GM18867 (cell line): ENCODE measurements at regions not wholly inside any gene's neighbourhood (a gene's known extent, or its start where the extent isn't known, plus 50 kb on each side); places are given as distances from the start of the nearest gene placed in this dataset.

ENCODE experiments used
- ATAC-seq: cut with Tn5 transposase; IDR thresholded peaks from one replicate; pipeline ENCODE4 v1.9.1; 2021; ENCODE audit warnings: mild to moderate bottlenecking, moderate library complexity; ENCODE audit not compliant: unreplicated experiment

DNA sequence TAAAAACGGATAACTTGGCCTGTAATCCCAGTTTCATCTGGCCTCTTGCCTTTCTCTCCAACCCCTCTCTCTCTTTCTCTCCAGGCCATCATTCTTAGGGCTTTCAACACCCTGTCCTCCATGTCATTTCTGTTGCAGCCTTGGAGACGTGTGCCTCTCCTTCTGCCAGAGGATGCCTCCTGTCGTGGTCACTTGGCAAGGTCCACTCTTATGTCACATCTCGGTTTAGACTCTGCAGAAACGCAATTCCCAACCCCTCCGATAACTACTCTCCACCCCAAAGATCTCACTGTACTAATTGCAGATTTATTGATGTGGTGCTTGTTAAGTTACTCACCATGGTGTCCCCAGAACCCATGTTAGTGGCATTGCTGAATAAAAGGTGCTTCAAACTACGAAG, 787.3 kb upstream of the RBFOX1 start:
- ATAC-seq = no peak

DNA sequence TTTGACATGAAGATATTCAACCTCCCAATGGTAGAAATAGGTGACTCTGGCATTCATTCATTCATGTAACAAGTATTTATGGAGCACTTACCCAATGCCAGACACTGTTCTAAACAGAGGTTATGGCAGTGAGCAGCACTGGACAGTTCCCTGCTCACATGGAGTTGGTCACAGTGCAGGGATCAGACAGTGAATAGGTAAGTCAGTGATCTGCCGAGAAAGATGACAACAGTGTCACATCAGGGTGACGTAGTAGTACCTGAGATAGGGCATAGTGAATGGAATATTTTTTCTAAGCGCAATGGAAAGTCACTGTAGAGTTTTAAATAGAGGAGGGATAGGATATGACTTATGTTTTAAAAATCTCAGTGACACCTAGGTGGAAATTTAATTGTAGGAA, 791.4 kb upstream of the RBFOX1 start:
- ATAC-seq = no peak

DNA sequence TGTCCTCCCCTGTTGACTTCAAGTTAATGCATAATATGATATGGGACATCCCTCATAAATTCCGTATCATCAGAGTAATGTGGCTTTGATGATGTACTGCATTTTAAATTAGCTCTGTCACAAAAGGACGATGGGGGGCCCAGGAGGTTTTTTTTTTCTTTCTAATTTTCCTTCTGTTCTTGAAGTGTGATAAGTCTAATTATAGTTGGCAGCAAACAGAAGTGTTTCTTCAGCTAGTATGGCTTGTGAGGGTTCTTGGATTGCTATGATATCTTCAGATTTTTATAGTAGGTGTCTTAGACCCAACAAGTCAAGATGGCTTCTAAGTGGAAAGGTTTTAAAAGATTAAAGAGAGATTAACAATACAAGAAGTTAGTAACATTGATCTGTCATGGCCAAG, 796.2 kb upstream of the RBFOX1 start:
- ATAC-seq = no peak

DNA sequence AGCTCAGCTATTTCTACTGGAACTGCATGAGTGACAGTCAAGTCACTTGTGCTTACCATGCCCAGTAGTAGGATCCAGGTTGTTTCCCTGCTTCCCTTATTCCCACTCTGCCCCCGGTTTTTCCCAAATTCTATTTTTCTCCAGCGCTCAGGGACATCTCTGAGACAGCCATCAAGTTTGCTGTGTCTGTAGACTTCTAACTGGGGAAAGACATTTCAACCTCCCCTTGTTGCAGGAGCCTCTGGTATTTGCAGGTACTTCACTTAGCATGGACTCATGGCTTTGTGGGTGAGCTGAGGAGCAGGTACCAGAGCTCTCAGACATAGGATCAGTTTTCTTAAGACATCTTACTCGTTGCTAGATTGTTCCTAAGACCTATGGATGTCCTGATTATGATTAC, 801.6 kb upstream of the RBFOX1 start:
- no peak for ATAC-seq

DNA sequence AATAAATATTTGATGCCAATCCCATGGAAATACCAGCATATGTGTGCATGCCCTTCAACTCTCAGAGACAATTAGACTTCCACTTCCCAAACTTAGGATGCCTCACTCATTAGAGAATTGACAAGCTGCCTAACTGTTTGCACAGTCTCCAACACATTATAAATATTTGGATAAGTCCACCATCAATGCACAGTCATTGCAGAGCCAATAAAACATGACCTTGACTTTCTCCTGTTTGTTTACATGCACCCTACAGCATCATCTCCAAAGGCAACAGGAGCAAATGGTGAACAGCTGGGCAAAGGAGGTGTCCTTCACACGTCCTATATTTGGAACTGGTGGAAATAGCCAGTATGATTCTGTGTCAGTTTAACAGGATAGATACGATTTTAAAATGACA, 804.4 kb upstream of the RBFOX1 start:
- ATAC-seq = no peak

DNA sequence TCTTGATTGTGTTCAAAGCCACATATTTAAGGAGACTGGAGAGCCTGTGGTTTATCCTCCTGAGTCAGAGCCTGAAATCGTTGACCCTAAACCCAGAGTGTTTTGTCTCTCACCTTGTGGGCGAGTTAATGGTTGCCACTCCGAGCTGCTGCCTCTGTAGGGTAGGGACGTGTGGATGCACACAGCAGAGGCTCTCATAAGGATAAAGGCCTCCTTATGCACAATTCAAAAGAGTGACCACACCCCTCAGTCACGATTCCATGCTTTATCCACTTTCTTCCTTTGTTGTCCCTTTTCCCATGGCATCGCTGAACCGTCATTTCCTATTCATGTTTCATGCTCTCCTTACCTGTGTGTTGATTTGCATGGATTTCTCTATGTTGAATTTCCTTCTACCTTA, 805.0 kb upstream of the RBFOX1 start:
- ATAC-seq = no peak

DNA sequence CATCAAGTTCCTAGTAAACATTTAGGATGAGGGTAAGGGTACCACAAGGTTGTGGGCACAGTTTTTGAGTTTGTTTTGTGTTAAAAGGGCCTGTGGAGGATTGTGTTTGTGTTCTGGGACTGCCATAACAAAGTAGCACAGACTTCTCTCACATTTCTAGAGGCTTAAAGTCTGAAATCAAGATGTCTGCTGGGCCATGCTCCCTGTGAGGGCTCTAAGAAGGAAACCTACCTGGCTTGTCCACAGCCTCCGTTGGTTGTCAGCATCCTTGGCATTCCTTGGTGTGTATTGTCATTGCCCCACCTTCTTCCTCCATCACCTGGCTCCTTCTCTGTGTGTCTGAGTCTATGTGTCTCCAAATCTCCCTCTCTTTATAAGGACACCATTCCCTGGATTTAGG, 808.1 kb upstream of the RBFOX1 start:
- ATAC-seq = no peak

DNA sequence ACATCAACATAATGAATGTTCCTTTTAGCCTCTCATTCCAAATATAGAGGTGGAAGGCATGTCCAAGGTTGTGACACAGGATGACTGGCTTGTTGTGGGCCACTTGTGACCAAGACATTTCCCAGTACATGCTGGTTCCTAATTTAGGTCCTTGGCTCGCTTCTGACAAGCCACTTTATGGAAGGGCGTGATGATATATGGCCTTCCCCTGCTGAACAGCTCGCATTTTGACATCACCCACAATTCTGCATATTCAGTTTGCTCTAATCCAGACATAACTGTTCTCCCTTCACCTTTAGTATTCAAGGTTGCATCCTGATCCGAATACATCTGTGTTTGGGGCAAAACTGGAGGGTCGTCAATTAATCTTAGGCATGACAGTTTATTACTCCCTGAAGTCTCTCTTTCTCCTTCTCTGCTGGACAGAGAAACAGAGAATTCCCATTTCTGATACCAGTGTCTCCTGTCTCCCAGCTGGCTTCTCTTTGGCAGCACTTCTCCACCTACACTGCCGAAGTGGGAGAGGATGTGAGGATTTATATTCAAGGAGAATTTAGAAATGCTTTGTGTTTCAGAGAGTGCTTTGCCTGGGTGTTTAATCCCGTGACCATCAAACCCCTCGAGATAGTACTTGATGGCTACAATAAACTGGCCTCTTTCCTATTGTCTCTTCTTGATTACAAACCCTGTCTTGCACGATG, 815.5 kb upstream of the RBFOX1 start:
- no peak for ATAC-seq

DNA sequence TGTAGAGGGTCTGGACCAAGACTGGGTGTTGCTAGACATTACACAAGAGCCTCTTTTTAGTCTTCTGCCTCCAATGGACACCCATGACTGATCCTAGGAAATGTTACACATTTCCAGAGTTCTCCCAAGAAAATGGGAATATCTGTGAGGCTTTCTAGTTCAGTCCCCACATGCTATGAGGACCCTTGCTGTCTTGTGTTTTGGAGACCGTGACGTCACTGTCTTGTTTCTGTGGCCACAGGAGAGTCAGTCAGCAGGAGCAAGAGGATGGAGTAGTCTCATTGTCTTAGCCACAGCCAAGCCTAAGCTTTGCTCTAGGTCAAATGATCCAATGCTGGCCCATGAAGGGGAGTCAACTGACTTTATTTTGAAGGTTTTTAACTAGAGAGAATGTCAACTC, 820.1 kb upstream of the RBFOX1 start:
- no peak for ATAC-seq

DNA sequence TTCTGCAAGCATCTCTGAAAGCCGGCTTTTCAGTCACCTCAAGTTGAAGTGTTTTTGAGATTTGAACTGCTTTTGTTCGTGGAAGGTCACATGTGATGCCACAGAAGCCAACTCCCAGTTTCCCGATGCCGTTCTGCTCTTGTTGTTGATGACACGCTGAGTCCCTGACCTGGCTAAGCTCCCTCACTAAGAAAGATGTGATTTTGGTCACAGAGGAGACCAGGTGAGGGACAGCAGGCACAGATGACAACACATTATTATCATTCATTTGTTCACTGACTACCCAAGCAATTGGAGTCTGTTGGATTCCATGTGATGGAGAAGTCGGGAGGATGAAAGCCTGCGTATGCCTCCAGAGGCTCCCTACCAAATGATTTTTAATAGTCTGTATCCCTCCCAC, 822.4 kb upstream of the RBFOX1 start:
- ATAC-seq = no peak

DNA sequence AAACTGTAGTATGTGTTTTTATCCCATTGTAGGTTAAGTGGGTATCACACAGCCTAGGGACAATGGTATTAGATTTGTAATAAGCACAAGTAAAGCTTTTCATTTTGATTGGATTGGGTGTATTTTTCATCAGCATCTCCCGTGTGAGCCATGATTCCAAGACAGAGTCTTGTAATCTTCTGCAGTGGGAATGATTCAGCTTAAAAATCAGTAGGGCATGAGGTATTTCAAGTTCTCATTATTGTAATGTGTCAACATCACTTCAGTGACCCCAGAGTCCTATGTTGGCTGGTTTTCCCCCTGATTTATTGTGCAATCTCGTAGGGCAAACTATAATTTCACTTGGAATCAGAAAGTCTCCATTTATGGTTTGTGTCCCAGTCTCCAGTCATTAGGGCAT, 833.2 kb upstream of the RBFOX1 start:
- no peak for ATAC-seq

DNA sequence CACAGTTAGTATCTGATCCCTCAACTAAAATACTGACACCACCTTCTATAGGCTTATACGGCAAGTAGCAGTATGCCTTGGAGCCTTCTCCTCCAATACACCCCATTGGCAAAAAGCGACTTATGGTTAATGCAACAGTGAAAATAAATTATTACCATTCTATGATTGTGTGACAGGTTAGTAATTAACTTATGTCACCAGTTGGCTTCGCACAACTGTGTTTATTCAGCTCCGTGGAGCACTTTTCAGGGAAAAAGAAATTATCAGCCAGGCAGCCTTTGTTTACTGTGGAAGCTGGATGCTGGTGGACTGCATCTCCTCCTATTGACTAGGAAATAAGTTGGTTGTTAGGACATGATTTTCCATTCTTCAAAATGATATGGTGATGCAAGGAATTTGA, 833.8 kb upstream of the RBFOX1 start:
- no peak for ATAC-seq

DNA sequence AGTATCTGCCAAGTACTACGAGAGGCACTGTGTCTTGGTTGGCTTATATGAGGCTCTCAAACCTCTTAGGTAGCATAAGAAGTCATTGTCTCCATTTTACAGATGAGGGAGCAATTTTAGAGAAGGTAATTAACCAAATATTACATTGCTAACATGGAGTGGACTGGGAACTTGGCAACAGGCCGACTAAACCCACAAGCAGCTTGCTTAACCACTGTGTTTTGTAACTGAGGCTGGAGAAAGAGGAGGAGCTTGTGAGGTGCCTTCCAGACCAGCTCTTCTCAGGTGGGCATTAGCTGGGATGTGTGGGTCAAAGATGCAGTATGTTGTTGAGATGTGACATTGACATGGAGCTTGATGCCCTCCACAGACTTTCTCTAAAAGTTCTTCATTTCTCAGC, 835.6 kb upstream of the RBFOX1 start:
- ATAC-seq = no peak

DNA sequence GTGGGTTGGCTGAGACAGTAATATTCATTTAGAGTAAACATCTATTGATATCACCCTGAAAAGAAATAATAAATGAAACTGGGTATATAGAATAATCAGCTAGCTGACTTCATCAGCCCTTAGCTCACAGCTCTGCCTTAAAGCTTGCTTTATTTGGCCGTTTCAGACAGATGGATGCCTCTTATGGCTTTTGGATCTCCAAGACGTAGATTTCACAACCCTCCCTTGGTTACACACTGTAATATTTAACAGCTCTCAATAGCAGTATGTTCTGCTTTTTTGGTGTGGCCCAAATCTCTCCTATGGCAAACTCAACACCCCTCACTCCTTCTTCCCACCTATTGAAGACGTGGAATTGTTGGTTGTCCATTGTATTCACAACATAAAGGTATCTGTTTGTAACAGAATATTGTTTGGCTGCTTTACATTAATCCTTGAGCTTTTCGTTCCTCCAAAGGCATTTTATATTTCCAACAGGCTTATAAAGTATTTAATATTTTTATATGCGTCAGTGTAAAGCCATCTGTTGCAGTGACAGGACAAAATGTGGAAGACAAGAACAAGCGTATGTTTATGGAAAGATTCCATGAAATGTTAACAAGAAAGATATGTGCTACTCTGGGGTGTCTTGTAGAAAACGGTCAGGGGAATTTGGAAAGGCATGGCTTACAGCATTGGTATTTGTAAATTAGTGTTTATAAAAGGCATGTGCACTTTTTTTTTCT, 837.0 kb upstream of the RBFOX1 start:
- ATAC-seq = no peak

DNA sequence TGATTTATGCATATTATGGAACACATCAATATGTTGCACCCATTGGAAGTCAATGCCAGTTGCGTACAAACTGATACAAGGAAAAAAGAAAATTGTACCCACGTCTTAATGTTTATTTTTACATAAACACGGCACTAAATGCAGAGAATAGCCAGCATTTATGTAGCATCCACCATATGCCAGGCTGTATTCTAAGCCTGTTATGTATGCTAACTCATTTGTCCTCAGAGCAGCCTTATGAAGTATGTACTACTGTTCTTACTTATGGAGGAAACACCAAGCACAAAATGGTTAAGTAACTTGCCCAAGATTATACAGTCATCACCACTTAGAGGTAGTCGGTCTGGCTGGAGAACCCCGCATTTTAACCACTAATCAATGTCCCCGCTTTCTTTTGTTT, 837.9 kb upstream of the RBFOX1 start:
- ATAC-seq = no peak

DNA sequence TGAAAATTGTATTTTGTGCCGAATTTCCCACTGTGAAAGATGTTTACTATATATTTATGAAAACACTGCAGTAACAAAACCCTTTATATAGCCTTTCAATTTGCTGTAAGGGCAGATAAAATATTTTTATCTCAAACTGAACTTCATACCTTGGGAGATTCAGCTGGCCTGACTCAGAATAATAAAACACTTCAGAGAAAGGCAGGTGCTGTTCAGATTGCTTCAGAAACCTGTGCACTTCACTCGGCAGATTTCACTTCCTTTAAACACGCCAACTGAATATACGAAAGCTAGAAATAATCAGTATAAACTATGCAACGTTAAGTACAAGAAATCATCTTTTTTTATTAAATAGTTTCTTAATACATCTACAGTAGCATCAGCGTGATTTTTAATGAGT, 839.1 kb upstream of the RBFOX1 start:
- no peak for ATAC-seq

DNA sequence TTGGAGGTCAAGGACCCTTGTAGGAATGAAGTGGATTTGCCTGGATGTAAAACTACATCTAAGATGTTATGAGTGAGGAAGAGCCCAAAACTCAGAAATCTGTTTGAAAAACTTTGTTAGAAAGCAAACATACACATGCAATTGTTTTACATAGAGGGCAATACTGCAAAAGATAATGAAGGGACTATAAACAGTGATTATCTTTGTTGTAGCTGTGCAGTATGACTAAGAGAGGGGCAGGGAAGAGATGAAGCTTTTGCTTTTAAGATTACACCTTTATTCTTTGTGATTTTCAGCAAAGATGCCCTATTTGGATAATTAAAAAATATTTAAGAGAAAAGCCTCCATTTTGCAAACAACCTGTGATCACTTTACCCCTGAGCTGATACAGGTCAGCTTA, 839.9 kb upstream of the RBFOX1 start:
- no peak for ATAC-seq

DNA sequence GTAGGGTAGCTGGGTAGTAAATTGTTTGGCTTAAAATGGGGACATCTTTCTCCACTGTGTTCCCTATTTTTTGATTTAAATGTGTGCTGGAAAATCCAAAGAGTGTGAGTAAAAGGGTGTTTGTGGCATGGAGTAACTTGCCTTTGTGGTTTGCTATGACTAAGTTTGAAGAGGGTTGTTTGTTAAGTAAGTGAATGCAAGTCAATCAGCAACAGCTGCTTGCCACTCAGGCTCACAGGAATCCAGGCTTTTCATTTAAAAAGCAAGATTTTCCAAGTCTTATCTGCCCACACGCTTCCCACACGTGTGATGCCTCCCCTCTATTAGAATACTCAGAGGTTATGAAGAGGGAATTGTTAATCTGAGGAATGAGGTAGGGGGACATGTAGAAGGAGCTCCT, 847.7 kb upstream of the RBFOX1 start:
- no peak for ATAC-seq

DNA sequence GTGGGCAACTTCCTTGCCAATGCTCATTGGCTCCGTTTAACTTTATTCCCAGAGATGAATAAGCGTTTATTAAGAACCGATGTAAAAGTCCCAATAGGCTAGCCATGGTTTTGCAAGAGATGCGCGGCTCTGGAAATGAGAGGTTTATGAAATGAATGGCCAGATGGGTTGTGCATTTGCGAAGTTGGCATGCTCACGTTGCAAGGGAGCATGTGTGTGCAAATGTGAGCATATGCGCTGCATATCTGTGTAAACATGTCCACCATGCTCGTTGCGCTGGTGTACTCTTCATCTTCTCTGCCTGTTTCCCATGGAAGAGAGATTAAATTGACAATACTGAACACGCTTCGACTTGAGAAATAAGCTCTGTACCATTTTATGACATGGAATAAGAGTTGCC, 848.6 kb upstream of the RBFOX1 start:
- no peak for ATAC-seq

DNA sequence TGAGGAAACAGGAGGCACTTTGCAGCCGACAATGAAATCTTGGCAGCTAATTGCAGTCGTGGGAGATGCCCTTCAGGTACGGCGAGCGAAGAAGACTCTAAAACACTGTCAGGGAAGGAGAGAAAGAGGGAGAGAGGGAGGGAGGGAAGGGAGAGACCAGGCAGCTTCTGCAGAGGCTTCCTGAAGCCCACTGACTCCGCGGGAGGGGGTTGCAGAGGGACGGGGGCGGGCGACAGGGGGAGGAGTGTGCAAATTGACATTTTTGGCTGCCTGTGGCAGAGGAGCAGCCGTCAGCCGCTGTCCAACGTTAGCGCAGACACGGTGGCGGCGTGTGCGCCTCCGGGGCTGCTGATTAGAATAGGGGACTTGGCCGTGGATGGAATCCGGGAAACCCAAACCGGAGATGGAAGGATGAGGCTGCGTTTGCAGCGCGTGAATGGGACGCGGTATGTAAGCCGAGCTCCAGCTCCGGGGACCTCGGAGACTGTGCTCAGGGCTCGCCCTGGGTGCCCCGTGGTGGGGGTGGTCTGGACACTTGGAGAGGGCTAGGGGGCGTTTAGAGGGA, 849.1 kb upstream of the RBFOX1 start:
- no peak for ATAC-seq

DNA sequence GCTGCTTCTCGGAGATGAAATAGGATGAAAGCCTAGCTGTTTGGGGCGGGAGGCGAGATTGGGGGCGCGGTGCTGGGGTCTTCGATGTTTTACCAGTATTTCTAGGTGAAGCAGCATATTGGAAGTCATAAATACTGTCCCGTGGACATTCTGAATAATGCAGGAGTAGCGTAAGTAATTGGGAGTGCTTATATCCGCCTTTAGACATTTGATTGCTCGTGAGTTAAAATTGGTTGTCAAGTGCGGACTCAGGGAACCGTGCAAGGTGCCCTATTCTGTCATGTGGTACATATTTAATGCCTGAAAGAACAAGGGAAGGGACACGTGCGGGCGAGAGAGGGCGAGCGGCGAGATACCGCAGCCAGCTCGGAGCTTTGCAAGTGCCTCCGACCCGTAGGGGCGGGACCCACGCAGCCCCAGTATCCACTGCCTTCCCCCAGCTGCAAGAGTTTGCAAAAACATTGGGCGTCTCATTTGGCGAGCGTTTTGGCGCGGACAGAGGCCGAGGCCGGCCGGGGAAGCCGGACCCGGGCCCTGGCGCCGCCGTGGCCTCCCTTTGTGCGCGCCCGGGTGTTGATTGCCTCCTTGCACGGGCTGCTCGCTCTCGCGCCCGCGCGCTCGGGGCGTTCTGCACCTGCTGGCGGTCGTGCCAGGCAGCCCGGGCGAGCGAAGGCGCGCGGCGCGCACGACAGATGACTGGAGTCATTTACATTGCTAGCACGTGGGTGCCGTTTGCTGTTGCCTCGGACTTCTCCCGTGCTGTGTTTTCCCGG, 849.8 kb upstream of the RBFOX1 start:
- no peak for ATAC-seq

DNA sequence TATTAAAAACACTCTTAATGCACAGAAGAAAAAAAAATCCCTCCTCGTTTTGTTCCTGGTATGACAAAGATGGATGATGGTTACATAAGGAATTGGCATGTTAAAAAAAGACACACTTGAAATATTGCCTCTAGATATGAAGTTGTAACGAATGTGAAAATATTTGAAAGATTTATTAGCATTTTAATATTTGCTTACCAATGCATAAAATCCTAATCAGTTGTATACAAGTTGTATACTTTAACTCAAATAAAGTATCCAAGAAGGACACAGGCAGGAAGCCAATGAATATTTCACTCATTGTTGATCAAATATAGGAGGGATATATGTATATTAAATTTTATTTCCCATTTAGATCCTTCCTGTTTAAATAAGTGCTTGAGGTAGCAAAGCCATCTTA, 850.8 kb upstream of the RBFOX1 start:
- no peak for ATAC-seq
